Endodermal cell (in vitro differentiated cells): ENCODE measurements at regions not wholly inside any gene's neighbourhood (a gene's known extent, or its start where the extent isn't known, plus 50 kb on each side); places are given as distances from the start of the nearest gene placed in this dataset.
"Not testable (repeated sequence)": the region's sequence is repeated elsewhere in the genome, so short reads cannot be mapped to it uniquely, and the experiment has no call there.

Experiments
- DNase-seq: peaks from one replicate; pipeline ENCODE4 v3.0.0-alpha.2; 2017
- H3K27ac ChIP-seq: 2 replicates; pipeline ENCODE4 v1.5.1; 2013; ENCODE audit warnings: mild to moderate bottlenecking, low read depth, low read length, moderate library complexity
- H3K27me3 ChIP-seq: 2 replicates; pipeline ENCODE4 v1.6.1; 2013; ENCODE audit warnings: mild to moderate bottlenecking, low read length, moderate library complexity; ENCODE audit not compliant: insufficient read depth, control insufficient read depth, poor library complexity, severe bottlenecking
- H3K36me3 ChIP-seq: 2 replicates; pipeline ENCODE4 v1.7.0; 2013; ENCODE audit warnings: mild to moderate bottlenecking, low read length, moderate library complexity; ENCODE audit not compliant: control insufficient read depth, insufficient read depth
- H3K4me1 ChIP-seq: one replicate; pipeline ENCODE4 v1.7.0; 2013; ENCODE audit warnings: low read length; ENCODE audit not compliant: control insufficient read depth, insufficient read depth
- H3K4me3 ChIP-seq: 2 replicates; pipeline ENCODE4 v1.5.1; 2013; ENCODE audit warnings: mild to moderate bottlenecking, low read length, moderate library complexity
- H3K9ac ChIP-seq: 2 replicates; pipeline ENCODE4 v1.6.1; 2013; ENCODE audit warnings: mild to moderate bottlenecking, low read length, moderate library complexity; ENCODE audit not compliant: poor library complexity, severe bottlenecking; ENCODE audit errors: extremely low read depth
- H3K9me3 ChIP-seq: 2 replicates; pipeline ENCODE4 v1.6.1; 2013; ENCODE audit warnings: mild to moderate bottlenecking, low read length, moderate library complexity; ENCODE audit not compliant: control insufficient read depth
- H3K27ac Mint-ChIP-seq: 2 replicates; pipeline ENCODE4 v1.8.0; 2020; ENCODE audit warnings: mixed read lengths
- H3K27me3 Mint-ChIP-seq: 2 replicates; pipeline ENCODE4 v1.8.0; 2021; ENCODE audit warnings: mild to moderate bottlenecking, mixed read lengths; ENCODE audit not compliant: insufficient read depth
- H3K36me3 Mint-ChIP-seq: 2 replicates; pipeline ENCODE4 v1.8.0; 2020; ENCODE audit warnings: low read depth, mixed read lengths
- H3K4me1 Mint-ChIP-seq: 2 replicates; pipeline ENCODE4 v1.8.0; 2020; ENCODE audit warnings: mixed read lengths
- H3K4me3 Mint-ChIP-seq: 2 replicates; pipeline ENCODE4 v1.8.0; 2020; ENCODE audit warnings: mild to moderate bottlenecking, moderate library complexity, mixed read lengths
- H3K9me3 Mint-ChIP-seq: 2 replicates; pipeline ENCODE4 v1.8.0; 2020; ENCODE audit warnings: mild to moderate bottlenecking, mixed read lengths
- WGBS, 2 experiments: methylation state at CpG; one replicate each; pipeline versions ENCODE4 v1.1.5 to v1.1.7; 2013; ENCODE audit warnings: missing lambda C conversion rate in 2 of 2, mixed read lengths in 1 of 2; ENCODE audit not compliant: insufficient coverage in 1 of 2, insufficient read length in 1 of 2; 5-methylcytosine and 5-hydroxymethylcytosine counted together
- TF ChIP-seq, protein P1 (sequence below): fragments of 200-600 bp; sonication (generic); conservative IDR thresholded peaks from 2 replicates; pipeline ENCODE4 v1.5.0; 2021; ENCODE audit warnings: antibody characterized with exemption, mild to moderate bottlenecking

DNA sequence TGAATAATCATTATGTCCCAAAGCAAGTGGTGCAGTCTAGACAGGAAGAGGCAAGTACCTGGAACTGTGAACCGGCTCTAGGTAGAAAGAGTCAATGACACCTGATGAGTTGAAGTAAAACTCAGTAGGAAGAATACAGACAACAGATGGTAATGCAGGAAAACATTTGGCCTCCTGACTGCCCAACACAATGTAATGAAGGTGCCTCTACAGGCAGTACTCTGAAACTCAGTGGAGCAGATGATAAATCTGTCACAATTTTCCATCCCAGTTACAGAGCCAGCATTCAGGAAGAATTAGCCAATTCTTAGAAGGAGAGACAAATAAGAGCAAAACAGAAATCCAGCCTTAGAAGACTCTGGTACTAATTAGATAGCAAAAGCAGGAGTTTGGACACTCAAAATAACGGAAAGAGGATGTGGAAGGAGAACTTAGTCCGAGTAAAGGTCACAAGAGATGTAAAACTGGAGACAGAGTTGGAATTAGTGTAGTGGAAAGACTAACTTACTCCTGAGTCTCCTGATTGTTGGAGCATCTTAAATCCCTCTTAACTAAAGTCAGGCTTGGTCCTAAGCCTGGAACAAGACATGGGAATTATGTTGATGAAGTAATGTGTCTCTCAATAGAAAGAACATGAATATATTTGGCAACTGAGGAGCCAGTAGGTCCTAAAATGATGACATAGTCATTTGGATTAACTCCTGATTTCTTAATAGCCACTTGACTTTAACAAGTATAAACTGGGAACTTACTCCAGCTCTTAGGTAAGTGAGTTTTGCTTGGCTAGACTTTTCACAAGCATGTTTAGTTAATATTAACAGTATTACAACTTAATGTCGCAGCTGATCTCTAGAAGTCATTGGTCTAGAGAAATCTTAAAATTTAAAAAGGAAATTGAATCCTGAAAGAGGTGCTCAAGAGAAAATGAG, 457.3 kb upstream of the MIR17HG start:
- no peaks in the 10 kb centered on the region for H3K9me3 Mint-ChIP-seq
- no peak overlapping the region for H3K27ac ChIP-seq
- H3K4me3 ChIP-seq, result no peak overlapping the region
- no peak for DNase-seq
- no peaks in the 10 kb centered on the region for H3K36me3 ChIP-seq
- no peaks in the 10 kb centered on the region for H3K36me3 Mint-ChIP-seq
- no peaks in the 10 kb centered on the region for H3K27me3 Mint-ChIP-seq
- WGBS, 2 experiments, result 80 to 81% methylated on average over 3 to 4 of the region's 4 CpGs
- no peaks in the 10 kb centered on the region for H3K27me3 ChIP-seq
- H3K9ac ChIP-seq, result no peak overlapping the region
- no peaks in the 10 kb centered on the region for H3K4me1 ChIP-seq
- H3K4me3 Mint-ChIP-seq, result no peak overlapping the region
- H3K27ac Mint-ChIP-seq, result no peak overlapping the region
- TF ChIP-seq, protein P1, sequence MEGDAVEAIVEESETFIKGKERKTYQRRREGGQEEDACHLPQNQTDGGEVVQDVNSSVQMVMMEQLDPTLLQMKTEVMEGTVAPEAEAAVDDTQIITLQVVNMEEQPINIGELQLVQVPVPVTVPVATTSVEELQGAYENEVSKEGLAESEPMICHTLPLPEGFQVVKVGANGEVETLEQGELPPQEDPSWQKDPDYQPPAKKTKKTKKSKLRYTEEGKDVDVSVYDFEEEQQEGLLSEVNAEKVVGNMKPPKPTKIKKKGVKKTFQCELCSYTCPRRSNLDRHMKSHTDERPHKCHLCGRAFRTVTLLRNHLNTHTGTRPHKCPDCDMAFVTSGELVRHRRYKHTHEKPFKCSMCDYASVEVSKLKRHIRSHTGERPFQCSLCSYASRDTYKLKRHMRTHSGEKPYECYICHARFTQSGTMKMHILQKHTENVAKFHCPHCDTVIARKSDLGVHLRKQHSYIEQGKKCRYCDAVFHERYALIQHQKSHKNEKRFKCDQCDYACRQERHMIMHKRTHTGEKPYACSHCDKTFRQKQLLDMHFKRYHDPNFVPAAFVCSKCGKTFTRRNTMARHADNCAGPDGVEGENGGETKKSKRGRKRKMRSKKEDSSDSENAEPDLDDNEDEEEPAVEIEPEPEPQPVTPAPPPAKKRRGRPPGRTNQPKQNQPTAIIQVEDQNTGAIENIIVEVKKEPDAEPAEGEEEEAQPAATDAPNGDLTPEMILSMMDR, result no peak
- no peaks in the 10 kb centered on the region for H3K9me3 ChIP-seq
- peaks cover 5% of the 10 kb centered on the region for H3K4me1 Mint-ChIP-seq

DNA sequence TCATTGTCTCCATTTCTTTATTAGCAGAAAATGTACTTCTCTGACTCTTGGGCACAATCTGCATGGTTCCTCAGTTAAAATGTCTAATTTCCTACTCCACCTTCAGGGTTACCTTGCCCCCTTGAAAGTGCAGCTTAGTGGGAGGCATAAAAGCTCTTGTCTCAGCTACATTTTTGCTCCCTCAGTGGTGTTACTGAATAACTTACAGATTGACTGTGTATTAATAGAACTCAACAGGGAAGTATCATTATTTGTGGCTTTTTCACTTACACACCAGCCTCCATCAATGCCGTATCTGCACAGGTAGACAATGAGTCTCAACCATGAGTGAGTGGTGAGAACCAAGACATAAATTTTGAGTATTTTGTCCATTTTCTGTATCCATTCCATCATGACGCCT, 456.2 kb upstream of the MIR17HG start:
- H3K4me3 Mint-ChIP-seq, result no peak overlapping the region
- Histone ChIP-seq H3K4me1 (no peaks in the 10 kb centered on the region), H3K4me3 (no peak overlapping the region), H3K9ac (no peak overlapping the region), H3K9me3 (no peaks in the 10 kb centered on the region), H3K27ac (no peak overlapping the region), H3K27me3 (no peaks in the 10 kb centered on the region), H3K36me3 (no peaks in the 10 kb centered on the region)
- H3K9me3 Mint-ChIP-seq, result no peaks in the 10 kb centered on the region
- TF ChIP-seq, protein P1, result no peak
- no peak for DNase-seq
- H3K4me1 Mint-ChIP-seq, result peaks cover 5% of the 10 kb centered on the region
- H3K27me3 Mint-ChIP-seq, result no peaks in the 10 kb centered on the region
- no peaks in the 10 kb centered on the region for H3K36me3 Mint-ChIP-seq
- no peak overlapping the region for H3K27ac Mint-ChIP-seq
- WGBS, 2 experiments, result 88% methylated on average over 2 of the region's 2 CpGs; no CpG with 5 or more reads in 1 of the 2 experiments

DNA sequence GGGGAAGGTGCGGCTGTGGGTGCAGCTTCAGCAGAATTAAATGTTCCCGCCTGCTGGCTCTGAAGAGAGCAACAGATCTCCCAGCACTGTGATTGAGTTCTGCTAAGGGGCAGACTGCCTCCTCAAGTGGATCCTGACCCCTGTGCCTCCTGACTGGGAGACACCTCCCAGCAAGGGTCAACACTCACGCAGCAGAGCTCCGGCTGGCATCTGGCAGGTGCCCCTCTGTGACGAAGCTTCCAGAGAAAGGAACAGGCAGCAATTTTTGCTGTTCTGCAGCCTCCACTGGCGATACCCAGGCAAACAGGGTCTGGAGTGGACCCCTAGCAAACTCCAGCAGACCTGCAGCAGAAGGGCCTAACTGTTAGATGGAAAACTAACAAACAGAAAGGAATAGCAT, 454.3 kb upstream of the MIR17HG start:
- not testable (repeated sequence) for H3K4me3 Mint-ChIP-seq, H3K4me1 ChIP-seq, H3K27ac ChIP-seq, H3K9me3 Mint-ChIP-seq, H3K9ac ChIP-seq, DNase-seq, H3K27me3 ChIP-seq, H3K27me3 Mint-ChIP-seq, H3K36me3 Mint-ChIP-seq, H3K27ac Mint-ChIP-seq, H3K4me3 ChIP-seq, H3K36me3 ChIP-seq, H3K4me1 Mint-ChIP-seq, H3K9me3 ChIP-seq
- WGBS, 2 experiments, result 85 to 90% methylated on average over 4 to 6 of the region's 6 CpGs
